ELF-1 (cell line): ENCODE measurements at regions not wholly inside any gene's neighbourhood (a gene's known extent, or its start where the extent isn't known, plus 50 kb on each side); places are given as distances from the start of the nearest gene placed in this dataset.

Source experiments
- DNase-seq: peaks from one replicate; pipeline ENCODE4 v3.0.0-alpha.2; 2016; ENCODE audit warnings: low read depth, low spot score

GRCh38 chr1:157193702-157194391 lies 55.7 kb upstream of the ETV3 start:
- peak; percentile 87 for DNase-seq

GRCh38 chr1:157193219-157193618 lies 55.0 kb upstream of the ETV3 start:
- DNase-seq, result no peak

- DNase-seq, result no peak
Measured at GRCh38 chr1:157189986-157190982, 52.1 kb upstream of the ETV3 start.

DNA sequence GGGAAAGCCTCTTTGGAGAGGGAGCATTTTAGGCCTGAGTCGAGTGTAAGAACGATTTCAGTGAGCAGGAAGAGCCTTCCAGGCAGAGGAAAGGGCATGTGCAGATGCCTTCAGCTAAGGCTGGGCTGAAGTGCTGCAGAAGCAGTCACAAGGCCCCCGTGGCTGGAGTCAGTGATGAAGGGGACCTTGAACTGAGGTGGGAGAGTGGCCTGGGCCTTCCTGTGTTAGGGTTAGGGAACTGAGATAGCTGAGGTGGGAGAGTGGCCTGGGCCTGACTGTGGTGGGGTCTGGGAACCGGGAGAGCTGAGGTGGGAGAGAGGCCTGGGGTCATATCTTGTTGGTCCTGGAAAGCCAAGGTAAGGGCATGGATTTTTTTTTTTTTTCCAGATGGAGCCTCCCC lies 50.9 kb upstream of the ETV3 start:
- no peak for DNase-seq
